GOT3 (cell line): ENCODE measurements at regions not wholly inside any gene's neighbourhood (a gene's known extent, or its start where the extent isn't known, plus 50 kb on each side); places are given as distances from the start of the nearest gene placed in this dataset.
A peak's percentile ranks its signal among the peaks of the same experiment; 100 is the strongest.

Source experiments
- DNase-seq: peaks from one replicate; lab custom pipeline; 2025; ENCODE audit warnings: mixed read lengths; lab: John Stamatoyannopoulos, UW

- DNase-seq, result no peak
These were observed 214.5 kb downstream of the SEC61B start for GRCh38 chr9:99436616-99437015.

GRCh38 chr9:99437145-99437544 is 215.1 kb downstream of the SEC61B start:
- DNase-seq, result no peak

GRCh38 chr9:99438596-99438995 is 216.5 kb downstream of the SEC61B start:
- DNase-seq, result no peak

GRCh38 chr9:99441829-99442228 is 219.7 kb downstream of the SEC61B start:
- DNase-seq, result no peak

- DNase-seq, result peak; percentile 8
These were observed 223.3 kb downstream of the SEC61B start for GRCh38 chr9:99445371-99445891.

GRCh38 chr9:99445920-99446319 is 223.8 kb downstream of the SEC61B start:
- no peak for DNase-seq

GRCh38 chr9:99447951-99448350 is 225.9 kb downstream of the SEC61B start:
- no peak for DNase-seq

- DNase-seq, result no peak
These were observed 227.6 kb downstream of the SEC61B start for GRCh38 chr9:99449726-99450125.

GRCh38 chr9:99451112-99451606 is 229.1 kb downstream of the SEC61B start:
- no peak for DNase-seq

- no peak for DNase-seq
These were observed 235.3 kb downstream of the SEC61B start for GRCh38 chr9:99457406-99457805.

- DNase-seq, result no peak
These were observed 235.9 kb downstream of the SEC61B start for GRCh38 chr9:99457981-99458380.

GRCh38 chr9:99459919-99460318 is 237.8 kb downstream of the SEC61B start:
- DNase-seq, result no peak

GRCh38 chr9:99463131-99463530 is 241.0 kb downstream of the SEC61B start:
- DNase-seq, result no peak

GRCh38 chr9:99464568-99464967 is 242.5 kb downstream of the SEC61B start:
- no peak for DNase-seq

- DNase-seq, result no peak
These were observed 243.3 kb downstream of the SEC61B start for GRCh38 chr9:99465231-99465907.

GRCh38 chr9:99466104-99466503 is 244.0 kb downstream of the SEC61B start:
- no peak for DNase-seq

GRCh38 chr9:99466781-99467180 is 244.7 kb downstream of the SEC61B start:
- no peak for DNase-seq

- DNase-seq, result no peak
These were observed 249.0 kb downstream of the SEC61B start for GRCh38 chr9:99471033-99471432.

GRCh38 chr9:99472240-99472915 is 250.3 kb downstream of the SEC61B start:
- no peak for DNase-seq

GRCh38 chr9:99472916-99473245 is 250.8 kb downstream of the SEC61B start:
- no peak for DNase-seq

- DNase-seq, result no peak
These were observed 252.1 kb downstream of the SEC61B start for GRCh38 chr9:99474186-99474585.

GRCh38 chr9:99475401-99476065 is 253.5 kb downstream of the SEC61B start:
- no peak for DNase-seq

GRCh38 chr9:99478469-99479027 is 256.5 kb downstream of the SEC61B start:
- DNase-seq, result no peak
